GM19239 (cell line): ENCODE measurements at regions not wholly inside any gene's neighbourhood (a gene's known extent, or its start where the extent isn't known, plus 50 kb on each side); places are given as distances from the start of the nearest gene placed in this dataset.
"Not testable (repeated sequence)": the region's sequence is repeated elsewhere in the genome, so short reads cannot be mapped to it uniquely, and the experiment has no call there.

ENCODE experiments used
- DNase-seq: peaks from one replicate; pipeline ENCODE4 v3.0.0; 2011; ENCODE audit warnings: low spot score; ENCODE audit not compliant: insufficient read length
- FAIRE-seq: peaks from 2 replicates; lab custom pipeline; 2011; peaks lifted over from hg19 to GRCh38; lab: Jason Lieb, UNC

- DNase-seq (no peak), FAIRE-seq (no peak)
Observed at GRCh38 chr16:5916711-5917191, 819.2 kb upstream of the EEF2KMT start.

- FAIRE-seq (no peak), DNase-seq (no peak)
Observed at GRCh38 chr16:5911241-5911640, 813.6 kb upstream of the EEF2KMT start.

GRCh38 chr16:5909556-5909955 is 812.0 kb upstream of the EEF2KMT start:
- not testable (repeated sequence) for DNase-seq, FAIRE-seq

- DNase-seq (no peak), FAIRE-seq (no peak)
Observed at GRCh38 chr16:5907544-5907943, 809.9 kb upstream of the EEF2KMT start.

- no peak for FAIRE-seq
Observed at GRCh38 chr16:5906351-5906750, 808.8 kb upstream of the EEF2KMT start.

GRCh38 chr16:5905935-5906334 is 808.3 kb upstream of the EEF2KMT start:
- DNase-seq: no peak
- no peak for FAIRE-seq

More at GRCh38 chr16:5906351-5906750, 808.8 kb upstream of the EEF2KMT start:
- no peak for DNase-seq

GRCh38 chr16:5903832-5904231 is 806.2 kb upstream of the EEF2KMT start:
- no peak for DNase-seq
- no peak for FAIRE-seq

GRCh38 chr16:5903153-5903552 is 805.6 kb upstream of the EEF2KMT start:
- FAIRE-seq: no peak
- DNase-seq: no peak

- FAIRE-seq (no peak), DNase-seq (no peak)
Observed at GRCh38 chr16:5900046-5900445, 802.5 kb upstream of the EEF2KMT start.

GRCh38 chr16:5895976-5896375 is 798.4 kb upstream of the EEF2KMT start:
- FAIRE-seq: no peak
- DNase-seq: no peak

GRCh38 chr16:5895137-5895536 is 797.5 kb upstream of the EEF2KMT start:
- no peak for FAIRE-seq
- no peak for DNase-seq

- DNase-seq: no peak
Observed at GRCh38 chr16:5891296-5891695, 793.7 kb upstream of the EEF2KMT start.

GRCh38 chr16:5885521-5885920 is 787.9 kb upstream of the EEF2KMT start:
- FAIRE-seq: no peak
- no peak for DNase-seq

More at GRCh38 chr16:5891296-5891695, 793.7 kb upstream of the EEF2KMT start:
- no peak for FAIRE-seq

- DNase-seq (no peak), FAIRE-seq (no peak)
Observed at GRCh38 chr16:5884996-5885395, 787.4 kb upstream of the EEF2KMT start.

GRCh38 chr16:5884339-5884738 is 786.7 kb upstream of the EEF2KMT start:
- DNase-seq (no peak), FAIRE-seq (no peak)

- FAIRE-seq (no peak), DNase-seq (no peak)
Observed at GRCh38 chr16:5882087-5882640, 784.6 kb upstream of the EEF2KMT start.

- DNase-seq: no peak
- no peak for FAIRE-seq
Observed at GRCh38 chr16:5875416-5875815, 777.8 kb upstream of the EEF2KMT start.

- FAIRE-seq: no peak
- DNase-seq: no peak
Observed at GRCh38 chr16:5874899-5875298, 777.3 kb upstream of the EEF2KMT start.

GRCh38 chr16:5873221-5873620 is 775.6 kb upstream of the EEF2KMT start:
- FAIRE-seq: no peak

GRCh38 chr16:5870886-5871691 is 773.5 kb upstream of the EEF2KMT start:
- DNase-seq: no peak
- FAIRE-seq: no peak

More at GRCh38 chr16:5873221-5873620, 775.6 kb upstream of the EEF2KMT start:
- no peak for DNase-seq

- DNase-seq: no peak
- no peak for FAIRE-seq
Observed at GRCh38 chr16:5867250-5867649, 769.7 kb upstream of the EEF2KMT start.

- no peak for DNase-seq
Observed at GRCh38 chr16:5865236-5865635, 767.6 kb upstream of the EEF2KMT start.

More at GRCh38 chr16:5865236-5865635, 767.6 kb upstream of the EEF2KMT start:
- no peak for FAIRE-seq
